Stomach (tissue), 4 donors: ENCODE measurements at regions not wholly inside any gene's neighbourhood (a gene's known extent, or its start where the extent isn't known, plus 50 kb on each side); places are given as distances from the start of the nearest gene placed in this dataset.

Source experiments
- EP300 ChIP-seq: sonication (generic); formaldehyde crosslinking; IDR thresholded peaks from one replicate; pipeline ENCODE4 v1.6.1; 2017; ENCODE audit warnings: antibody characterized with exemption
- POLR2A ChIP-seq, 4 donors: fragments of 450-650 bp; IDR thresholded peaks; one replicate each; pipeline ENCODE4 v1.6.1; 2016; ENCODE audit warnings: antibody characterized with exemption in 4 of 4, control low read depth in 2 of 4, mild to moderate bottlenecking in 1 of 4, moderate library complexity in 1 of 4
- POLR2AphosphoS5 ChIP-seq, 3 donors: sonication (generic); formaldehyde crosslinking; IDR thresholded peaks; one replicate each; pipeline ENCODE4 v1.6.1; 2016; ENCODE audit warnings: antibody characterized with exemption in 3 of 3
- TF ChIP-seq, protein P1 (sequence below), 7 experiments: fragments of 450-650 bp in 4 of 7; fragments of 200-600 bp in 3 of 7; sonication (generic) in 3 of 7; IDR thresholded peaks; one replicate each; pipeline ENCODE4 v1.5.1; 2016 to 2019; ENCODE audit warnings: antibody characterized with exemption in 7 of 7, control low read depth in 2 of 7, mild to moderate bottlenecking in 1 of 7

DNA sequence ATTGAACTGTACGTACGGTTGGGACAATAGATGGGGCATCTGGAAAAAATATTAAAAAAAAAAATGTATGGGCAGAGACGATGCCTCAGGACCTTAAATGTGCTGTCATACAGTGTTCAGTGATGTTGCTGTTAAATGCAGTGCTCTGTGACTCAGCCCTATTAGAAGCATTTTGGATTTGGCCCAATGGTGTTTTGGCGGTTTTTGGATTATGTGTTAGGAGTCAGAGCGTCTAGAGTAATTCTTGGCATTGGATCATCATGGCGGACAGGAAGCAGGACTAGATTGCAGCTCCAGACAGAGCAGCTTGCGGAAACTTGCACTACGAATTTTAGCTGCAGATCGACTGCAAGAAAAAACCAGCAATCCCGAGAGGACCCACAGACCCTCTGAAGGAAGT lies 280.0 kb downstream of the SOX4 start:
- TF ChIP-seq, protein P1, sequence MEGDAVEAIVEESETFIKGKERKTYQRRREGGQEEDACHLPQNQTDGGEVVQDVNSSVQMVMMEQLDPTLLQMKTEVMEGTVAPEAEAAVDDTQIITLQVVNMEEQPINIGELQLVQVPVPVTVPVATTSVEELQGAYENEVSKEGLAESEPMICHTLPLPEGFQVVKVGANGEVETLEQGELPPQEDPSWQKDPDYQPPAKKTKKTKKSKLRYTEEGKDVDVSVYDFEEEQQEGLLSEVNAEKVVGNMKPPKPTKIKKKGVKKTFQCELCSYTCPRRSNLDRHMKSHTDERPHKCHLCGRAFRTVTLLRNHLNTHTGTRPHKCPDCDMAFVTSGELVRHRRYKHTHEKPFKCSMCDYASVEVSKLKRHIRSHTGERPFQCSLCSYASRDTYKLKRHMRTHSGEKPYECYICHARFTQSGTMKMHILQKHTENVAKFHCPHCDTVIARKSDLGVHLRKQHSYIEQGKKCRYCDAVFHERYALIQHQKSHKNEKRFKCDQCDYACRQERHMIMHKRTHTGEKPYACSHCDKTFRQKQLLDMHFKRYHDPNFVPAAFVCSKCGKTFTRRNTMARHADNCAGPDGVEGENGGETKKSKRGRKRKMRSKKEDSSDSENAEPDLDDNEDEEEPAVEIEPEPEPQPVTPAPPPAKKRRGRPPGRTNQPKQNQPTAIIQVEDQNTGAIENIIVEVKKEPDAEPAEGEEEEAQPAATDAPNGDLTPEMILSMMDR (IDR thresholded peaks at IDR 0.05): no peak
- TF ChIP-seq POLR2A (IDR thresholded peaks at IDR 0.05) (no peak), EP300 (no peak), POLR2AphosphoS5 (IDR thresholded peaks at IDR 0.05) (peak in 1 of 3 donors; percentile 28)
